RWPE1 (cell line): ENCODE measurements at regions not wholly inside any gene's neighbourhood (a gene's known extent, or its start where the extent isn't known, plus 50 kb on each side); places are given as distances from the start of the nearest gene placed in this dataset.

Experiments
- CTCF ChIA-PET: fragments of 350-600 bp; sonication (Branson Sonifier 250); formaldehyde crosslinking; extraction: SDS; loops from one replicate; lab custom pipeline; 2021; lab: Yijun Ruan, JAX
- POLR2A ChIA-PET: fragments of 400-600 bp; formaldehyde crosslinking; extraction: SDS; loops from one replicate; lab custom pipeline; 2020; ENCODE audit warnings: antibody characterized with exemption; ENCODE audit not compliant: low non-redundant PET; lab: Yijun Ruan, JAX
- DNase-seq: peaks from one replicate; pipeline ENCODE4 v3.0.0; 2012; ENCODE audit warnings: low spot score
- H3K27ac ChIP-seq: fragments of 450-650 bp; 2 replicates; pipeline ENCODE4 v1.5.1; 2017
- CTCF ChIP-seq: fragments of 450-650 bp; conservative IDR thresholded peaks from 2 replicates; pipeline ENCODE4 v1.5.1; 2017; ENCODE audit warnings: low read depth, mild to moderate bottlenecking

GRCh38 chr20:60431349-60431748, 473.1 kb downstream of the CDH26 start:
- TF ChIP-seq CTCF, result no peak
- H3K27ac ChIP-seq, result no peak overlapping the region
- no peak for DNase-seq
- CTCF ChIA-PET, result interaction anchor here (0.6 kb wide), 1 partner anchor 345 kb away, joined by 3 read pairs; no protein-coding TSS in a partner anchor
- POLR2A ChIA-PET, result interaction anchor here (0.6 kb wide), 1 partner anchor 9 kb away, joined by 3 read pairs; no protein-coding TSS in a partner anchor

GRCh38 chr20:60437418-60437817, 479.2 kb downstream of the CDH26 start:
- ChIA-PET CTCF (no interaction called here), POLR2A (no interaction called here)
- DNase-seq, result no peak
- no peak overlapping the region for H3K27ac ChIP-seq
- TF ChIP-seq CTCF, result no peak

- no peak for TF ChIP-seq CTCF
- DNase-seq, result no peak
- ChIA-PET POLR2A (no interaction called here), CTCF (interaction anchor here (0.6 kb wide), 1 partner anchor 158 kb away, joined by 3 read pairs; no protein-coding TSS in a partner anchor)
- no peak overlapping the region for H3K27ac ChIP-seq
These were observed 488.3 kb downstream of the CDH26 start for GRCh38 chr20:60446267-60447111.

- CTCF ChIA-PET, result interaction anchor here (0.6 to 0.7 kb wide), 2 partner anchors 337 to 532 kb away, joined by 3 to 5 read pairs; no protein-coding TSS in a partner anchor
- POLR2A ChIA-PET, result no interaction called here
- no peak for TF ChIP-seq CTCF
- H3K27ac ChIP-seq, result no peak overlapping the region
- no peak for DNase-seq
These were observed 489.5 kb downstream of the CDH26 start for GRCh38 chr20:60447703-60448102.

- ChIA-PET POLR2A (no interaction called here), CTCF (interaction anchor here (0.5 kb wide), 1 partner anchor 540 kb away, joined by 6 read pairs; no protein-coding TSS in a partner anchor)
- no peak for TF ChIP-seq CTCF
- no peak overlapping the region for H3K27ac ChIP-seq
- DNase-seq, result no peak
These were observed 495.4 kb downstream of the CDH26 start for GRCh38 chr20:60453388-60454246.

- POLR2A ChIA-PET, result no interaction called here
- TF ChIP-seq CTCF, result no peak
- DNase-seq, result no peak
- CTCF ChIA-PET, result interaction anchor here (0.6 kb wide), 1 partner anchor 116 kb away, joined by 3 read pairs; no protein-coding TSS in a partner anchor
- no peak overlapping the region for H3K27ac ChIP-seq
These were observed 496.3 kb downstream of the CDH26 start for GRCh38 chr20:60454491-60454890.
